D721Med (cell line): ENCODE measurements at regions not wholly inside any gene's neighbourhood (a gene's known extent, or its start where the extent isn't known, plus 50 kb on each side); places are given as distances from the start of the nearest gene placed in this dataset.

Experiments used
- DNase-seq: peaks from one replicate; pipeline ENCODE4 v3.0.0; 2011; ENCODE audit warnings: low spot score; ENCODE audit not compliant: insufficient read length
- FAIRE-seq: peaks from 2 replicates; lab custom pipeline; 2011; peaks lifted over from hg19 to GRCh38; lab: Jason Lieb, UNC
- CTCF ChIP-seq: IDR thresholded peaks from 2 replicates; pipeline ENCODE4 v1.5.1; 2012; ENCODE audit warnings: mild to moderate bottlenecking, control low read depth; ENCODE audit not compliant: insufficient read depth; ENCODE audit errors: missing control alignments

GRCh38 chr17:77280304-77281121, 139.7 kb downstream of the SEC14L1 start:
- TF ChIP-seq CTCF = no peak
- no peak for DNase-seq
- FAIRE-seq = no peak

GRCh38 chr17:77281122-77281903, 140.5 kb downstream of the SEC14L1 start:
- TF ChIP-seq CTCF = peak; percentile 46
- FAIRE-seq (no peak), DNase-seq (peak; percentile 99)

GRCh38 chr17:77281904-77282367, 141.2 kb downstream of the SEC14L1 start:
- no peak for TF ChIP-seq CTCF
- DNase-seq (no peak), FAIRE-seq (no peak)

GRCh38 chr17:77282524-77283515, 142.1 kb downstream of the SEC14L1 start:
- TF ChIP-seq CTCF = no peak
- no peak for DNase-seq
- FAIRE-seq = no peak

- no peak for TF ChIP-seq CTCF
- FAIRE-seq (no peak), DNase-seq (no peak)
Observed at GRCh38 chr17:77284023-77284617, 143.4 kb downstream of the SEC14L1 start.

- FAIRE-seq = no peak
- no peak for TF ChIP-seq CTCF
- DNase-seq = no peak
Observed at GRCh38 chr17:77285594-77286390, 145.0 kb downstream of the SEC14L1 start.
